Mesendoderm (in vitro differentiated cells): ENCODE measurements at regions not wholly inside any gene's neighbourhood (a gene's known extent, or its start where the extent isn't known, plus 50 kb on each side); places are given as distances from the start of the nearest gene placed in this dataset.

Experiments used
- DNase-seq: peaks from one replicate; pipeline ENCODE4 v3.0.0; 2013
- H2AK5ac ChIP-seq: 2 replicates; pipeline ENCODE4 v1.6.1; 2013; ENCODE audit warnings: low read length, inconsistent platforms
- H2BK120ac ChIP-seq: 2 replicates; pipeline ENCODE4 v1.6.1; 2013; ENCODE audit warnings: low read depth, mild to moderate bottlenecking, low read length, moderate library complexity, mixed read lengths
- H2BK15ac ChIP-seq: replicated peaks from 2 replicates; pipeline ENCODE4 v1.6.1; 2013; ENCODE audit warnings: low read depth, mild to moderate bottlenecking, moderate library complexity
- H2BK5ac ChIP-seq: 2 replicates; pipeline ENCODE4 v1.6.1; 2013; ENCODE audit warnings: low read length, inconsistent platforms
- H3K18ac ChIP-seq: 2 replicates; pipeline ENCODE4 v1.6.1; 2013; ENCODE audit warnings: mild to moderate bottlenecking, low read length, mixed read lengths
- H3K23ac ChIP-seq: one replicate; pipeline ENCODE4 v1.6.1; 2013; ENCODE audit warnings: low read length
- H3K27ac ChIP-seq: 2 replicates; pipeline ENCODE4 v1.5.1; 2013; ENCODE audit warnings: low read depth, mild to moderate bottlenecking, inconsistent platforms, low read length, moderate library complexity
- H3K27me3 ChIP-seq: 2 replicates; pipeline ENCODE4 v1.6.1; 2013; ENCODE audit warnings: low read length, control low read depth, mild to moderate bottlenecking, inconsistent platforms; ENCODE audit not compliant: insufficient read depth, poor library complexity
- H3K36me3 ChIP-seq: 2 replicates; pipeline ENCODE4 v1.6.1; 2013; ENCODE audit warnings: low read length, inconsistent platforms; ENCODE audit not compliant: control insufficient read depth, insufficient read depth
- H3K4ac ChIP-seq: one replicate; pipeline ENCODE4 v1.6.1; 2013; ENCODE audit warnings: low read depth, mild to moderate bottlenecking, low read length, moderate library complexity
- H3K4me1 ChIP-seq: 2 replicates; pipeline ENCODE4 v1.6.1; 2013; ENCODE audit warnings: low read depth, low read length, inconsistent platforms; ENCODE audit not compliant: control insufficient read depth
- H3K4me2 ChIP-seq: 2 replicates; pipeline ENCODE4 v1.6.1; 2013; ENCODE audit warnings: low read length
- H3K4me3 ChIP-seq: 2 replicates; pipeline ENCODE4 v1.5.1; 2013; ENCODE audit warnings: mild to moderate bottlenecking, low read length
- H3K56ac ChIP-seq: one replicate; pipeline ENCODE4 v1.6.1; 2013; ENCODE audit warnings: low read length
- H3K79me1 ChIP-seq: 2 replicates; pipeline ENCODE4 v1.6.1; 2013; ENCODE audit warnings: low read length, inconsistent platforms
- H3K79me2 ChIP-seq: 2 replicates; pipeline ENCODE4 v1.6.1; 2013; ENCODE audit warnings: mild to moderate bottlenecking, low read length; ENCODE audit not compliant: control insufficient read depth, insufficient read depth
- H3K9ac ChIP-seq: 2 replicates; pipeline ENCODE4 v1.6.1; 2013; ENCODE audit warnings: low read length, inconsistent platforms
- H4K5ac ChIP-seq: one replicate; pipeline ENCODE4 v1.6.1; 2013; ENCODE audit warnings: low read length
- H4K8ac ChIP-seq: one replicate; pipeline ENCODE4 v1.6.1; 2013; ENCODE audit warnings: low read depth, mild to moderate bottlenecking, control low read depth, low read length, moderate library complexity
- WGBS: extraction: QIAGEN DNeasy Blood & Tissue Kit; methylation state at CpG from one replicate; pipeline ENCODE4 v1.1.7; 2013; ENCODE audit warnings: low lambda C conversion rate, missing lambda C conversion rate; ENCODE audit not compliant: insufficient coverage; ENCODE audit errors: extremely low coverage; 5-methylcytosine and 5-hydroxymethylcytosine counted together

GRCh38 chr13:70388935-70389334 lies 280.7 kb upstream of the KLHL1 start:
- H3K27me3 ChIP-seq, result no peaks in the 10 kb centered on the region
- H3K79me1 ChIP-seq, result no peaks in the 10 kb centered on the region
- no CpG with 5 or more reads among the region's 1 CpG for WGBS
- no peak for DNase-seq
- no peak overlapping the region for H3K56ac ChIP-seq
- H3K9ac ChIP-seq, result no peak overlapping the region
- H2BK15ac ChIP-seq, result no peak overlapping the region
- H3K79me2 ChIP-seq, result no peaks in the 10 kb centered on the region
- H3K4me2 ChIP-seq, result no peak overlapping the region
- H2AK5ac ChIP-seq, result no peak overlapping the region
- no peaks in the 10 kb centered on the region for H3K36me3 ChIP-seq
- no peaks in the 10 kb centered on the region for H3K4me1 ChIP-seq
- no peak overlapping the region for H3K4ac ChIP-seq
- no peak overlapping the region for H3K27ac ChIP-seq
- H2BK120ac ChIP-seq, result no peak overlapping the region
- H4K8ac ChIP-seq, result no peak overlapping the region
- H2BK5ac ChIP-seq, result no peak overlapping the region
- no peak overlapping the region for H3K4me3 ChIP-seq
- H4K5ac ChIP-seq, result no peak overlapping the region
- H3K23ac ChIP-seq, result no peak overlapping the region
- no peak overlapping the region for H3K18ac ChIP-seq

- Histone ChIP-seq H2AK5ac (no peak overlapping the region), H2BK15ac (no peak overlapping the region), H3K56ac (no peak overlapping the region), H2BK120ac (no peak overlapping the region), H4K5ac (no peak overlapping the region), H2BK5ac (no peak overlapping the region), H3K23ac (no peak overlapping the region), H3K9ac (no peak overlapping the region), H4K8ac (no peak overlapping the region), H3K18ac (no peak overlapping the region), H3K27me3 (no peaks in the 10 kb centered on the region), H3K4ac (no peak overlapping the region), H3K36me3 (no peaks in the 10 kb centered on the region), H3K4me1 (no peaks in the 10 kb centered on the region), H3K79me1 (no peaks in the 10 kb centered on the region), H3K79me2 (no peaks in the 10 kb centered on the region), H3K4me2 (no peak overlapping the region), H3K4me3 (no peak overlapping the region), H3K27ac (no peak overlapping the region)
- no CpG with 5 or more reads among the region's 6 CpGs for WGBS
- DNase-seq, result no peak
These were observed 278.7 kb upstream of the KLHL1 start for GRCh38 chr13:70386919-70387318.

GRCh38 chr13:70385852-70386251 lies 277.6 kb upstream of the KLHL1 start:
- Histone ChIP-seq H3K27ac (no peak overlapping the region), H3K4me2 (no peak overlapping the region), H3K36me3 (no peaks in the 10 kb centered on the region), H2BK15ac (no peak overlapping the region), H2AK5ac (no peak overlapping the region), H3K79me1 (no peaks in the 10 kb centered on the region), H3K4ac (no peak overlapping the region), H3K4me1 (no peaks in the 10 kb centered on the region), H2BK120ac (no peak overlapping the region), H3K27me3 (no peaks in the 10 kb centered on the region), H2BK5ac (no peak overlapping the region), H3K56ac (no peak overlapping the region), H3K9ac (no peak overlapping the region), H3K4me3 (no peak overlapping the region), H4K8ac (no peak overlapping the region), H3K79me2 (no peaks in the 10 kb centered on the region), H3K23ac (no peak overlapping the region), H4K5ac (no peak overlapping the region), H3K18ac (no peak overlapping the region)
- WGBS, result no CpG with 5 or more reads among the region's 4 CpGs
- DNase-seq, result no peak

GRCh38 chr13:70384156-70384555 lies 275.9 kb upstream of the KLHL1 start:
- H3K4me3 ChIP-seq, result no peak overlapping the region
- no peaks in the 10 kb centered on the region for H3K36me3 ChIP-seq
- no peak overlapping the region for H3K27ac ChIP-seq
- no peak overlapping the region for H4K8ac ChIP-seq
- no peak overlapping the region for H3K4ac ChIP-seq
- no CpG with 5 or more reads among the region's 3 CpGs for WGBS
- H3K9ac ChIP-seq, result no peak overlapping the region
- no peak overlapping the region for H2BK5ac ChIP-seq
- no peak overlapping the region for H2BK120ac ChIP-seq
- no peaks in the 10 kb centered on the region for H3K79me2 ChIP-seq
- H3K4me1 ChIP-seq, result no peaks in the 10 kb centered on the region
- no peaks in the 10 kb centered on the region for H3K79me1 ChIP-seq
- no peak overlapping the region for H2BK15ac ChIP-seq
- no peaks in the 10 kb centered on the region for H3K27me3 ChIP-seq
- no peak for DNase-seq
- no peak overlapping the region for H3K56ac ChIP-seq
- no peak overlapping the region for H2AK5ac ChIP-seq
- H3K18ac ChIP-seq, result no peak overlapping the region
- no peak overlapping the region for H4K5ac ChIP-seq
- H3K4me2 ChIP-seq, result no peak overlapping the region
- no peak overlapping the region for H3K23ac ChIP-seq

- Histone ChIP-seq H3K79me1 (no peaks in the 10 kb centered on the region), H4K8ac (no peak overlapping the region), H3K56ac (no peak overlapping the region), H2AK5ac (no peak overlapping the region), H3K23ac (no peak overlapping the region), H2BK5ac (no peak overlapping the region), H3K79me2 (no peaks in the 10 kb centered on the region), H3K4me1 (no peaks in the 10 kb centered on the region), H3K27ac (no peak overlapping the region), H3K18ac (no peak overlapping the region), H3K27me3 (no peaks in the 10 kb centered on the region), H3K9ac (no peak overlapping the region), H2BK120ac (no peak overlapping the region), H3K4ac (no peak overlapping the region), H2BK15ac (no peak overlapping the region), H3K4me2 (no peak overlapping the region), H3K4me3 (no peak overlapping the region), H3K36me3 (no peaks in the 10 kb centered on the region), H4K5ac (no peak overlapping the region)
- no peak for DNase-seq
- WGBS, result no CpG with 5 or more reads among the region's 2 CpGs
These were observed 272.6 kb upstream of the KLHL1 start for GRCh38 chr13:70380809-70381208.

GRCh38 chr13:70375718-70376117 lies 267.5 kb upstream of the KLHL1 start:
- WGBS, result no CpG with 5 or more reads among the region's 2 CpGs
- no peak for DNase-seq
- no peak overlapping the region for H3K4me2 ChIP-seq

More at GRCh38 chr13:70375718-70376117, 267.5 kb upstream of the KLHL1 start:
- H3K4ac ChIP-seq, result no peak overlapping the region
- H2BK120ac ChIP-seq, result no peak overlapping the region
- no peaks in the 10 kb centered on the region for H3K4me1 ChIP-seq
- H3K56ac ChIP-seq, result no peak overlapping the region
- H3K18ac ChIP-seq, result no peak overlapping the region
- H3K27ac ChIP-seq, result no peak overlapping the region
- no peaks in the 10 kb centered on the region for H3K27me3 ChIP-seq
- H3K4me3 ChIP-seq, result no peak overlapping the region
- no peak overlapping the region for H2BK15ac ChIP-seq
- no peak overlapping the region for H2AK5ac ChIP-seq
- no peak overlapping the region for H4K5ac ChIP-seq
- no peak overlapping the region for H3K9ac ChIP-seq
- H3K79me2 ChIP-seq, result no peaks in the 10 kb centered on the region
- H4K8ac ChIP-seq, result no peak overlapping the region
- no peak overlapping the region for H3K23ac ChIP-seq
- no peaks in the 10 kb centered on the region for H3K79me1 ChIP-seq
- no peaks in the 10 kb centered on the region for H3K36me3 ChIP-seq
- no peak overlapping the region for H2BK5ac ChIP-seq
